ENCODE measurements at regions not wholly inside any gene's neighbourhood (a gene's known extent, or its start where the extent isn't known, plus 50 kb on each side); places are given as distances from the start of the nearest gene placed in this dataset.

DNA sequence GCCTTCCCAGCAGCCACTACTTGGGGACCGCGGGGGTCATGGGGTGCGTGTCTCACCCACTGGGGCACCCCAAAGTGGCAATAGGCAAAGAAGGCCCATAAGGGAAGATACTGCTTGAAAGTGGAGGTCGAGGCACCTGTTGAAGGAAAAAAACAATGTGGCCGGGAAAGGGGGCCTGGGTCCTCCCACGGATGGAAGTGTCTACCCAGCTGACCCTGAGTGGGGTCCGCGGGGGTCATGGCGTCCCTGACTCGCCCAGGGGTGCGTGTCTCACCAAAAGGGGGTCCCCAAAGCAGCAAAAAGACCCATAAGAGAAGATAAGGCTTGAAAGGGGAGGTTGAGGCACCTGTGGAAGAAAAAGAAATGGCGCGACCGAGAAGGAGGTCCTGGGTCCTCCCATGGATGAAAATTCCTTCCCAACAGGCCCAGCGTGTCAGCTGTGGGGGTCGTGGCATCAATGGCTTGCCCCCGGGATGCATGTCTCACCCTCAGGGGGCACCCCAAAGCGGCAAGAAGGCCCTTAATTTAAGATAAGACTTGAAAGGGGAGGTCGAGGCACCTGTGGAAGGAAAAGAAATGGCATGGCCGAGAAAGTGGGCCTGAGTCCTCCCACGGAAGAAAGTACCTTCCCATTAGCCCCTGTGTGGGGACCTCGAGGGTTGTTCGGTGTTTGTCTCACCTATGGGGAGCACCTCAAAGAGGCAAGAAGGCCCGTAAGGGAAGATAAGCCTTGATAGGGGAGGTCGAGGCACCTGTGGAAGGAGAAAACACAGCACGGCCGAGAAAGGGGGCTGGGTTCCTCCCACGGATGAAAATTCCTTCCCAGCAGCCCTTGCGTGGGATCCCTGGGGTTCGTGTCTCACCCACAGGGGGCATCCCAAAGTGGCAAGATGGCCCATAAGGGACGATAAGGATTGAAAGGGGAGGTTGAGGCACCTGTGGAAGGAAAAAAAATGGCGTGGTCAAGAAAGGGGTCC is 266.0 kb downstream of the ALG10 start:
- in situ Hi-C loops (cut with HindIII; ENCODE audit: extremely low pct_ligation_motif_present, low pct_unique_long_range_greater_than_20kb) (no loop called here), intact Hi-C loops (cut with micrococcal nuclease; ENCODE audit: unreplicated experiment) (no loop called here)
- POLR2A ChIA-PET = no interaction called here
- DNase-seq (ENCODE audit: low spot score) = no peak
- no peak overlapping the region for H3K27ac ChIP-seq (ENCODE audit: extremely low read length, insufficient read depth, low read length)
- no peak for FAIRE-seq
- no peak overlapping the region for H2AFZ ChIP-seq (ENCODE audit: low read length)
- no TSS peak for BruUV-seq (replicated peaks)
- H3K9me3 ChIP-seq (ENCODE audit: low read length) = peaks cover 22% of the 10 kb centered on the region; the same call in 1 of the 2 replicates
- CTCF ChIA-PET (ENCODE audit: low intra/inter-chr PET ratio, low total read pairs) = no interaction called here
- 0 out of 5 replicates have a peak, but pooled peaks cover 0 to 1% of the 10 kb centered on the region in 2 experiments for H3K27me3 ChIP-seq (ENCODE audit: control insufficient read depth in 1 of 2, insufficient read depth in 2 of 2, low read length in 2 of 2)
- H3K79me2 ChIP-seq (ENCODE audit: insufficient read depth, low read length) = no peaks in the 10 kb centered on the region
- H3K36me3 ChIP-seq (replicated peaks in 1 of 2; ENCODE audit: control insufficient read depth in 1 of 2, insufficient read depth in 2 of 2, low read length in 2 of 2) = no peaks in the 10 kb centered on the region
- WGBS (ENCODE audit: low lambda C conversion rate) = 15% methylated on average over 32 of the region's 32 CpGs
- H3K4me3 ChIP-seq (replicated peaks in 1 of 3; ENCODE audit: insufficient read depth in 1 of 3, low read depth in 2 of 3, low read length in 3 of 3) = no peak overlapping the region
- no peak for ATAC-seq
- no peak overlapping the region for H3K9ac ChIP-seq (ENCODE audit: insufficient read depth, low read depth, low read length)
- TF ChIP-seq ZNF232 (CRISPR knock-in tag; IDR thresholded peaks at IDR 0.05; ENCODE audit: borderline replicate concordance) (no peak), MIER2 (CRISPR knock-in tag; IDR thresholded peaks at IDR 0.05) (no peak), MTF2 (CRISPR knock-in tag; IDR thresholded peaks at IDR 0.05; ENCODE audit: borderline replicate concordance) (no peak), CBX1 (IDR thresholded peaks at IDR 0.05; ENCODE audit: low read depth) (no peak), ZSCAN22 (CRISPR knock-in tag; IDR thresholded peaks at IDR 0.05) (no peak)
- H4K20me1 ChIP-seq (ENCODE audit: insufficient read depth, low read length) = no peaks in the 10 kb centered on the region
- no peaks in the 10 kb centered on the region for H3K4me1 ChIP-seq (ENCODE audit: insufficient read depth, low read length)
- no peak overlapping the region for H3K4me2 ChIP-seq (ENCODE audit: low read depth, low read length)

DNA sequence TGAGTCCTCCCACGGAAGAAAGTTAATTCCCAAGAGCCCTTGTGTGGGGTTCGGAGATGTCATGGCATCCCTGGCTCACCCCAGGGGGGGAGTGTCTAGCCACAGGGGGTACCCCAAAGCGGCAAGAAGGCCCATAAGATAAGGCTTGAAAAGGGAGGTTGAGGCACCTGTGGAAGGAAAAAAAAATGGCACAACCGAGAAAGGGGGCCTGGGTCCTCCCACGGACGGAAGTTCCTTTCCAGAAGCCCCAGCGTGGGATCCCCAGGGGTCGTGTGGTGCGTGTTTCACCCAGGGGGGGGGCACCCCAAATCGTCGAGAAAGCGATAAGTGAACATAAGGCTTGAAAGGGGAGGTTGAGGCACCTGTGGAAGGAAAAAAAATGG is 266.7 kb downstream of the ALG10 start:
- intact Hi-C loops (cut with micrococcal nuclease; ENCODE audit: unreplicated experiment) (no loop called here), in situ Hi-C loops (cut with HindIII; ENCODE audit: extremely low pct_ligation_motif_present, low pct_unique_long_range_greater_than_20kb) (no loop called here)
- no peak for FAIRE-seq
- peaks cover 22% of the 10 kb centered on the region; the same call in 1 of the 2 replicates for H3K9me3 ChIP-seq (ENCODE audit: low read length)
- no TSS peak for BruUV-seq (replicated peaks)
- no peak overlapping the region for H3K9ac ChIP-seq (ENCODE audit: insufficient read depth, low read depth, low read length)
- H3K4me2 ChIP-seq (ENCODE audit: low read depth, low read length) = no peak overlapping the region
- H3K4me1 ChIP-seq (ENCODE audit: insufficient read depth, low read length) = no peaks in the 10 kb centered on the region
- no peaks in the 10 kb centered on the region for H3K79me2 ChIP-seq (ENCODE audit: insufficient read depth, low read length)
- ChIA-PET CTCF (ENCODE audit: low intra/inter-chr PET ratio, low total read pairs) (no interaction called here), POLR2A (no interaction called here)
- no peaks in the 10 kb centered on the region for H4K20me1 ChIP-seq (ENCODE audit: insufficient read depth, low read length)
- no peak for ATAC-seq
- H3K27ac ChIP-seq (ENCODE audit: extremely low read length, insufficient read depth, low read length) = no peak overlapping the region
- no peak overlapping the region for H2AFZ ChIP-seq (ENCODE audit: low read length)
- no peaks in the 10 kb centered on the region for H3K36me3 ChIP-seq (replicated peaks in 1 of 2; ENCODE audit: control insufficient read depth in 1 of 2, insufficient read depth in 2 of 2, low read length in 2 of 2)
- 37% methylated on average over 11 of the region's 12 CpGs for WGBS (ENCODE audit: low lambda C conversion rate)
- H3K27me3 ChIP-seq (ENCODE audit: control insufficient read depth in 1 of 2, insufficient read depth in 2 of 2, low read length in 2 of 2) = 0 out of 5 replicates have a peak, but pooled peaks cover 0 to 1% of the 10 kb centered on the region in 2 experiments
- DNase-seq (ENCODE audit: low spot score) = no peak
- H3K4me3 ChIP-seq (replicated peaks in 1 of 3; ENCODE audit: insufficient read depth in 1 of 3, low read depth in 2 of 3, low read length in 3 of 3) = no peak overlapping the region
- TF ChIP-seq ZMYM2 (CRISPR knock-in tag; IDR thresholded peaks at IDR 0.05) (no peak), ZNF773 (CRISPR knock-in tag; IDR thresholded peaks at IDR 0.05; ENCODE audit: borderline replicate concordance) (no peak), ZNF709 (CRISPR knock-in tag; IDR thresholded peaks at IDR 0.05) (no peak), FOXK2 (IDR thresholded peaks at IDR 0.05) (no peak), BRD4 (CRISPR knock-in tag; IDR thresholded peaks at IDR 0.05) (no peak), CENPT (CRISPR knock-in tag; IDR thresholded peaks at IDR 0.05; ENCODE audit: low read depth) (no peak), MIER2 (CRISPR knock-in tag; IDR thresholded peaks at IDR 0.05) (no peak), ZNF382 (CRISPR knock-in tag; IDR thresholded peaks at IDR 0.05; ENCODE audit: borderline replicate concordance) (no peak), NFIB (CRISPR knock-in tag; IDR thresholded peaks at IDR 0.05; ENCODE audit: borderline replicate concordance) (no peak), GZF1 (CRISPR knock-in tag; IDR thresholded peaks at IDR 0.05) (no peak), ISL2 (CRISPR knock-in tag; IDR thresholded peaks at IDR 0.05) (no peak), SAFB2 (CRISPR knock-in tag; IDR thresholded peaks at IDR 0.05; ENCODE audit: borderline replicate concordance, low read depth) (no peak), SP140L (CRISPR knock-in tag; IDR thresholded peaks at IDR 0.05; ENCODE audit: borderline replicate concordance) (no peak)
- TF ChIP-seq, protein P1, sequence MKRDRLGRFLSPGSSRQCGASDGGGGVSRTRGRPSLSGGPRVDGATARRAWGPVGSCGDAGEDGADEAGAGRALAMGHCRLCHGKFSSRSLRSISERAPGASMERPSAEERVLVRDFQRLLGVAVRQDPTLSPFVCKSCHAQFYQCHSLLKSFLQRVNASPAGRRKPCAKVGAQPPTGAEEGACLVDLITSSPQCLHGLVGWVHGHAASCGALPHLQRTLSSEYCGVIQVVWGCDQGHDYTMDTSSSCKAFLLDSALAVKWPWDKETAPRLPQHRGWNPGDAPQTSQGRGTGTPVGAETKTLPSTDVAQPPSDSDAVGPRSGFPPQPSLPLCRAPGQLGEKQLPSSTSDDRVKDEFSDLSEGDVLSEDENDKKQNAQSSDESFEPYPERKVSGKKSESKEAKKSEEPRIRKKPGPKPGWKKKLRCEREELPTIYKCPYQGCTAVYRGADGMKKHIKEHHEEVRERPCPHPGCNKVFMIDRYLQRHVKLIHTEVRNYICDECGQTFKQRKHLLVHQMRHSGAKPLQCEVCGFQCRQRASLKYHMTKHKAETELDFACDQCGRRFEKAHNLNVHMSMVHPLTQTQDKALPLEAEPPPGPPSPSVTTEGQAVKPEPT (CRISPR knock-in tag; IDR thresholded peaks at IDR 0.05; ENCODE audit: low read depth) = no peak

Measured in HepG2 (cell line).